Cardiac fibroblast (primary cell): ENCODE measurements at regions not wholly inside any gene's neighbourhood (a gene's known extent, or its start where the extent isn't known, plus 50 kb on each side); places are given as distances from the start of the nearest gene placed in this dataset.

ENCODE experiments used
- DNase-seq, 2 donors: peaks; one replicate each; pipeline versions ENCODE4 v3.0.0 to v3.0.0-alpha.2; 2010; ENCODE audit warnings: low read depth in 2 of 2
- H3K4me3 ChIP-seq, 2 donors: replicated peaks in 1 of 2; 1 replicate in 1 of 2; 2 replicates in 1 of 2; pipeline ENCODE4 v1.5.1; 2011; ENCODE audit warnings: low read depth in 2 of 2, low read length in 2 of 2, mild to moderate bottlenecking in 2 of 2, moderate library complexity in 1 of 2
- TF ChIP-seq, protein P1 (sequence below): IDR thresholded peaks from one replicate; pipeline ENCODE4 v1.5.1; 2011; ENCODE audit warnings: low read depth, mild to moderate bottlenecking, low read length, inconsistent platforms

DNA sequence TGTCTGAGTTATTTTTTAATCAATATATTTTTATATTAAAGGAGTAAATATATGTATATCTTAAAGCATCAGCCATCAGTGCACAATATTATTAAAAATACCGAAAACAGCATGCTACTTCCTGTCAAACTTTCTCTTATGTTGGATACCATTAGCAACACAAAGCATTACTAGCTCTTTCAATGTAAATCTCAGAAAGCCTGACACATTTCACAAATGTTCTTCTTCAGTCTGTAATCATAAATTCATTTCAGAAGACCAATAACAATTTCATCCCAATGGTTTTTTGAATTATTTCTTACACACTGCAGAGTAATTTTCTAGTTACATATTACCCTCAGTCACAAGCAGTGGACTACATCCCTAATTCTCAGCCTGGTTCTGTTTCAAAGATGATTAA, 226.9 kb downstream of the LRRK2 start:
- DNase-seq, result no peak
- no peak overlapping the region for H3K4me3 ChIP-seq
- TF ChIP-seq, protein P1, sequence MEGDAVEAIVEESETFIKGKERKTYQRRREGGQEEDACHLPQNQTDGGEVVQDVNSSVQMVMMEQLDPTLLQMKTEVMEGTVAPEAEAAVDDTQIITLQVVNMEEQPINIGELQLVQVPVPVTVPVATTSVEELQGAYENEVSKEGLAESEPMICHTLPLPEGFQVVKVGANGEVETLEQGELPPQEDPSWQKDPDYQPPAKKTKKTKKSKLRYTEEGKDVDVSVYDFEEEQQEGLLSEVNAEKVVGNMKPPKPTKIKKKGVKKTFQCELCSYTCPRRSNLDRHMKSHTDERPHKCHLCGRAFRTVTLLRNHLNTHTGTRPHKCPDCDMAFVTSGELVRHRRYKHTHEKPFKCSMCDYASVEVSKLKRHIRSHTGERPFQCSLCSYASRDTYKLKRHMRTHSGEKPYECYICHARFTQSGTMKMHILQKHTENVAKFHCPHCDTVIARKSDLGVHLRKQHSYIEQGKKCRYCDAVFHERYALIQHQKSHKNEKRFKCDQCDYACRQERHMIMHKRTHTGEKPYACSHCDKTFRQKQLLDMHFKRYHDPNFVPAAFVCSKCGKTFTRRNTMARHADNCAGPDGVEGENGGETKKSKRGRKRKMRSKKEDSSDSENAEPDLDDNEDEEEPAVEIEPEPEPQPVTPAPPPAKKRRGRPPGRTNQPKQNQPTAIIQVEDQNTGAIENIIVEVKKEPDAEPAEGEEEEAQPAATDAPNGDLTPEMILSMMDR, result no peak

DNA sequence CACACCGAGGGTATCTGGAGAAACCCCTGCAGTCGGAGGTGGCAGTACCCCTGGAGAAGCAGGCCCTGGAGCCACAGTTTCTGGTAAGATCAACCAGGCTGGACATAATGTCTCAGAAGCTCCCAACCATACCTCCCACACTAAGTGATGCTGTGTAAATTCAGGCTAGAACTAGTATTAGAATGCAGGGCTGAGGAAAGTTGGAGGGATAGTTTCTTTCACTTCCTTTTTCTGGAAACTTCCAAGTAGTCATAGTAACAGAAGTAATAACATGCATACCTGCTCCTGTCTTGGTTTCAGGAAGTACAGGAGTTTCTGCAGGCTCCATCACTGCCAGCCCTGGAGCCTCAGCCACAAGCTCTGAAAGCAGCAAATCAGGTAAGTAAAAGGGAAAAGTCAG, 228.1 kb upstream of the CNTN1 start:
- DNase-seq, result no peak
- H3K4me3 ChIP-seq, result no peak overlapping the region
- TF ChIP-seq, protein P1, result no peak

DNA sequence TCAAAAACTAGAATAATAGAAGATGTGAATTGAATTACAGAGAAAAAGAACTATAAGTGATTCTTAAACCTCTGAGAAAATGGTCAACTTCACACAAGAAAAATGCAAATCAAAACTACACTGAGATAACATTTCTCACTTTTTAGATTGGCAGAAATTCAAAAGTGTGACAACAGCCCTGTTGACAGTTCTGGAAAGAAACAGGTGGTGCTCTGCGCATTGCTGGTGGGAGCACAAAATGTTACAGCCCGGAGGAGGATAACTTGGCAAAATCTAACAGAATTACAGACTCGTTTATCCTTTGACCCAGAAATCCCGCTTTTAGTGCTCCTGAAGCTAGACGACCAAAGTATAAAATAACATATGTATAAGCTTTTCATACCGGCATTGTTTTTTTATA, 222.5 kb upstream of the CNTN1 start:
- no peak for DNase-seq
- no peak overlapping the region for H3K4me3 ChIP-seq
- TF ChIP-seq, protein P1, result no peak

DNA sequence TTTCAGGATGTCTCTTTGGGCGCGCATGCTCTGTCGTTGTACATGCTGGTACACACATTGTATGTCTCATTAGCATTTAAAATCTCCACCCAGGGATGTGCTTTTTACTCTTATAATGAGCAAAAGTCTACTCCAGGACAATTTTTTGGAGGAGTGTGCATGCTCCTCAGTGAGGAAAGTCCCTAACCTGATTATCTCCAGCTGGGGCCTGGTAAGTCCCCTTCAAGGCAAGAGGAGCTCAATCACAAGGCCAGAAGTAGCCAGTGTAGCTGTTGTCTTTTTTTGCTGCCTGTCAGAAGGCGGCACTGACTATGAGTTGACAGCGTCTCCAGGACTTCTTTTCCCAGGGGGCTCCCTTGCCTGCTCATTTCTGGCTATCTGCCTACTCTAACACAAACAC, 218.3 kb upstream of the CNTN1 start:
- TF ChIP-seq, protein P1, result no peak

DNA sequence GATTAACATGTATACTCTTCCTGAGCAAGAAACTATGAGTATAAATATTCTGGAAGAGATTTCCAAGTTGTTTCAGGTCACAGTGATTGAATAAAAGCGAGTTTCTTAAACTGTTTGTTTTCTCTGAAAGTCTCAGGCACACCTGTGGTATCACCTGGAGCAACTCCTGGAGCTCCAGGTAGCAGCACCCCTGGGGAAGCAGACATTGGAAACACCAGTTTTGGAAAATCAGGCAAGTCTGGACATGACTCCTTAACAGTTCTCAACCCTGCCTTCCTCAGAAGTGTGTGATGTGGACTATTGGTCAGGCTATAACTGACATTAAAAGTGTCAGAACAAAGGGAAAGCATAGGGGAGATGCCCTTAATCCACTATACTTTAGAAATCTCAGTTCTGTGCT, 217.6 kb upstream of the CNTN1 start:
- no peak overlapping the region for H3K4me3 ChIP-seq
- TF ChIP-seq, protein P1, result no peak
- no peak for DNase-seq

More for the DNA sequence above, 218.3 kb upstream of the CNTN1 start:
- H3K4me3 ChIP-seq, result no peak overlapping the region
- DNase-seq, result no peak

DNA sequence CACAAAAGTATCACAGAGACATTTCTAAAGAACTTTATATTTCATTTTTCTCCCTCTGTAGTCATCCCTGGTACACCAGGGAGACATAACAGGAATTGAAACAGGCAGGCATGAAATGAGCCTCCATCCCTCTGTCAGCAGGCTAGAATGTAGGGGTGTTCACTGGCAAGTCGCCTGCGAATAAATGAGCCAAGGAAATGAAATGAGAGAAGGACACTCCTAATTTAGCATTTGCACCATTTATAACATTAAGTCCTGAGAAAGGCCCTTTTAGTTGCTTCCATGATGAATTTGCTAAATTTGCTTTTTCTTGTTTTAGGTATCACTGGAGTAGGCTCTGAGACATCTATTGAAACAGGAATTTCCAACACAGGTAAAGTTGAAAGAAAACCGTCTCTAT, 192.4 kb upstream of the CNTN1 start:
- no peak overlapping the region for H3K4me3 ChIP-seq
- DNase-seq, result no peak
- TF ChIP-seq, protein P1, result no peak

DNA sequence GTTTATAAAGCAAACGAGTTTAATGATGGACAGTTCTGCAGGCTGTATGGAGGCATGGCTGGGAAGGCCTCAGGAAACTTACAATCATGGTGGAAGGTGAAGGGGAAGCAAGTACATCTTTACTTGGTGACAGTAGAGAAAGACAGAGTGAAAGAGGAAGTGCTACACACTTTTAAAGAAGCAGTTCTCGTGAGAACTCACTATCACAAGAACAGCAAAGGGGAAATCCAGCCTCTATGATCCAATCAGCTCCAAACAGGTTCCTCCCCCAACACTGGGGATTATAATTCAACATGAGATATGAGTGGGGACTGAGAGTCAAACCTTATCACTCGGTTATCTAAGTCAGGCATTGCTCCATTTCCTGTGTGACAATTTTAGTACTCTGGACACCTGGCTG, 189.9 kb upstream of the CNTN1 start:
- H3K4me3 ChIP-seq, result no peak overlapping the region
- no peak for DNase-seq
- TF ChIP-seq, protein P1, result no peak
